ENCODE measurements at regions not wholly inside any gene's neighbourhood (a gene's known extent, or its start where the extent isn't known, plus 50 kb on each side); places are given as distances from the start of the nearest gene placed in this dataset.

GRCh38 chr13:76016799-76017400 lies 380.8 kb downstream of the LMO7 start:
- Histone ChIP-seq H3K27me3 (no peaks in the 10 kb centered on the region), H3K36me3 (no peaks in the 10 kb centered on the region), H3K9me3 (no peaks in the 10 kb centered on the region), H3K27ac (no peak overlapping the region), H3K4me3 (no peak overlapping the region), H3K4me1 (peaks cover 0 to 51% (median 2%) of the 10 kb centered on the region in 4 donors)
- WGBS, 2 donors: 83 to 88% methylated on average over 3 of the region's 3 CpGs
- TF ChIP-seq CTCF (IDR thresholded peaks at IDR 0.05) (peak in 2 of 5 experiments; percentile 19 to 22), EP300 (IDR thresholded peaks at IDR 0.05) (no peak), POLR2A (IDR thresholded peaks at IDR 0.05) (no peak)
- DNase-seq (ENCODE audit: low spot score in 2 of 2): no peak

- Histone ChIP-seq H3K4me3 (peak overlapping the region in 1 of 4 donors; percentile 5), H3K36me3 (no peaks in the 10 kb centered on the region), H3K4me1 (peaks cover 0 to 39% (median 2%) of the 10 kb centered on the region in 4 donors), H3K9me3 (no peaks in the 10 kb centered on the region), H3K27ac (peak overlapping the region; percentile 48 to 89 (median 71)), H3K27me3 (no peaks in the 10 kb centered on the region)
- WGBS, 2 donors: 24 to 28% methylated on average over 5 of the region's 5 CpGs
- no peak for DNase-seq (ENCODE audit: low spot score in 2 of 2)
- no peak for TF ChIP-seq POLR2A (IDR thresholded peaks at IDR 0.05)
- TF ChIP-seq CTCF (IDR thresholded peaks at IDR 0.05): no peak
- TF ChIP-seq EP300 (IDR thresholded peaks at IDR 0.05): no peak
Measured at GRCh38 chr13:76014406-76015318, 378.5 kb downstream of the LMO7 start.

- Histone ChIP-seq H3K27ac (peak overlapping the region in 2 of 4 donors; percentile 30 to 89), H3K4me3 (no peak overlapping the region), H3K4me1 (peaks cover 0 to 38% (median 2%) of the 10 kb centered on the region in 4 donors), H3K9me3 (no peaks in the 10 kb centered on the region), H3K27me3 (no peaks in the 10 kb centered on the region), H3K36me3 (no peaks in the 10 kb centered on the region)
- no peak for DNase-seq (ENCODE audit: low spot score in 2 of 2)
- TF ChIP-seq POLR2A (IDR thresholded peaks at IDR 0.05) (no peak), EP300 (IDR thresholded peaks at IDR 0.05) (no peak), CTCF (IDR thresholded peaks at IDR 0.05) (no peak)
- 49 to 50% methylated on average over 2 of the region's 2 CpGs for WGBS, 2 donors
Measured at GRCh38 chr13:76012091-76012721, 376.1 kb downstream of the LMO7 start.

- no peaks in the 10 kb centered on the region for H3K36me3 ChIP-seq
- no peaks in the 10 kb centered on the region for H3K9me3 ChIP-seq
- no peaks in the 10 kb centered on the region for H3K27me3 ChIP-seq
- H3K4me3 ChIP-seq: no peak overlapping the region
- no peak for TF ChIP-seq EP300 (IDR thresholded peaks at IDR 0.05)
- TF ChIP-seq CTCF (IDR thresholded peaks at IDR 0.05): no peak
- TF ChIP-seq POLR2A (IDR thresholded peaks at IDR 0.05): no peak
- H3K27ac ChIP-seq: no peak overlapping the region
- WGBS, 2 donors: 49 to 66% methylated on average over 2 of the region's 2 CpGs
- DNase-seq (ENCODE audit: low spot score in 2 of 2): no peak
- peaks cover 0 to 29% (median 1%) of the 10 kb centered on the region in 4 donors for H3K4me1 ChIP-seq
Measured at GRCh38 chr13:76009267-76009890, 373.2 kb downstream of the LMO7 start.

Measured in tibial nerve (tissue), 4 donors.